Common myeloid progenitor, CD34-positive (primary cell): ENCODE measurements at regions not wholly inside any gene's neighbourhood (a gene's known extent, or its start where the extent isn't known, plus 50 kb on each side); places are given as distances from the start of the nearest gene placed in this dataset.

Experiments used
- CTCF ChIA-PET: fragments of 350-600 bp; sonication (Branson Sonifier 250); formaldehyde crosslinking; loops from one replicate; lab custom pipeline; 2021; ENCODE audit warnings: antibody characterized with exemption; lab: Charles Lee
- POLR2A ChIA-PET: fragments of 350-600 bp; sonication (Branson Sonifier 250); formaldehyde crosslinking; loops from one replicate; lab custom pipeline; 2021; ENCODE audit warnings: antibody characterized with exemption; lab: Charles Lee
- DNase-seq, 3 donors: peaks; one replicate each; pipeline versions ENCODE4 v3.0.0 to v3.0.0-alpha.2; 2013
- H3K27ac ChIP-seq, 2 experiments: 1 replicate in 1 of 2; 2 replicates in 1 of 2; pipeline ENCODE4 v1.7.0; 2013; ENCODE audit warnings: inconsistent platforms in 2 of 2, low read length in 2 of 2, mild to moderate bottlenecking in 2 of 2, low read depth in 1 of 2, moderate library complexity in 1 of 2; ENCODE audit not compliant: severe bottlenecking in 2 of 2, insufficient read depth in 1 of 2, poor library complexity in 1 of 2
- H3K27me3 ChIP-seq, 5 experiments: replicated peaks in 2 of 5; 1 replicate in 3 of 5; 2 replicates in 2 of 5; pipeline versions ENCODE4 v1.6.1 to v1.7.0; 2013; ENCODE audit warnings: low read length in 4 of 5, mild to moderate bottlenecking in 2 of 5, moderate library complexity in 2 of 5, inconsistent platforms in 1 of 5; ENCODE audit not compliant: insufficient read depth in 5 of 5, control insufficient read depth in 4 of 5
- H3K36me3 ChIP-seq, 4 experiments: 1 replicate in 2 of 4; 2 replicates in 2 of 4; pipeline versions ENCODE4 v1.6.1 to v1.7.0; 2013; ENCODE audit warnings: low read length in 3 of 4, control low read depth in 1 of 4, mild to moderate bottlenecking in 1 of 4; ENCODE audit not compliant: control insufficient read depth in 4 of 4, insufficient read depth in 4 of 4
- H3K4me1 ChIP-seq, 4 experiments: 1 replicate in 3 of 4; 2 replicates in 1 of 4; pipeline versions ENCODE4 v1.6.1 to v1.7.1; 2013; ENCODE audit warnings: low read length in 3 of 4, mild to moderate bottlenecking in 3 of 4, control low read depth in 1 of 4, inconsistent platforms in 1 of 4, moderate library complexity in 1 of 4; ENCODE audit not compliant: control insufficient read depth in 4 of 4, insufficient read depth in 4 of 4; ENCODE audit errors: control extremely low read depth in 1 of 4
- H3K4me3 ChIP-seq, 7 experiments: 1 replicate in 4 of 7; 2 replicates in 3 of 7; pipeline versions ENCODE4 v1.5.1 to v1.7.0; 2013; ENCODE audit warnings: mild to moderate bottlenecking in 7 of 7, low read length in 6 of 7, moderate library complexity in 6 of 7, inconsistent platforms in 2 of 7, low read depth in 2 of 7, control low read depth in 1 of 7; ENCODE audit not compliant: insufficient read depth in 4 of 7, control insufficient read depth in 1 of 7; ENCODE audit errors: extremely low read depth in 1 of 7
- H3K9me3 ChIP-seq, 5 experiments: 1 replicate in 4 of 5; 2 replicates in 1 of 5; pipeline versions ENCODE4 v1.6.1 to v1.7.1; 2013; ENCODE audit warnings: low read length in 4 of 5, mild to moderate bottlenecking in 2 of 5, inconsistent platforms in 1 of 5, low read depth in 1 of 5, moderate library complexity in 1 of 5; ENCODE audit not compliant: control insufficient read depth in 4 of 5, insufficient read depth in 2 of 5; ENCODE audit errors: control extremely low read depth in 1 of 5
- WGBS: methylation state at CpG from one replicate; pipeline ENCODE4 v1.1.5; 2013; ENCODE audit not compliant: insufficient coverage; 5-methylcytosine and 5-hydroxymethylcytosine counted together

DNA sequence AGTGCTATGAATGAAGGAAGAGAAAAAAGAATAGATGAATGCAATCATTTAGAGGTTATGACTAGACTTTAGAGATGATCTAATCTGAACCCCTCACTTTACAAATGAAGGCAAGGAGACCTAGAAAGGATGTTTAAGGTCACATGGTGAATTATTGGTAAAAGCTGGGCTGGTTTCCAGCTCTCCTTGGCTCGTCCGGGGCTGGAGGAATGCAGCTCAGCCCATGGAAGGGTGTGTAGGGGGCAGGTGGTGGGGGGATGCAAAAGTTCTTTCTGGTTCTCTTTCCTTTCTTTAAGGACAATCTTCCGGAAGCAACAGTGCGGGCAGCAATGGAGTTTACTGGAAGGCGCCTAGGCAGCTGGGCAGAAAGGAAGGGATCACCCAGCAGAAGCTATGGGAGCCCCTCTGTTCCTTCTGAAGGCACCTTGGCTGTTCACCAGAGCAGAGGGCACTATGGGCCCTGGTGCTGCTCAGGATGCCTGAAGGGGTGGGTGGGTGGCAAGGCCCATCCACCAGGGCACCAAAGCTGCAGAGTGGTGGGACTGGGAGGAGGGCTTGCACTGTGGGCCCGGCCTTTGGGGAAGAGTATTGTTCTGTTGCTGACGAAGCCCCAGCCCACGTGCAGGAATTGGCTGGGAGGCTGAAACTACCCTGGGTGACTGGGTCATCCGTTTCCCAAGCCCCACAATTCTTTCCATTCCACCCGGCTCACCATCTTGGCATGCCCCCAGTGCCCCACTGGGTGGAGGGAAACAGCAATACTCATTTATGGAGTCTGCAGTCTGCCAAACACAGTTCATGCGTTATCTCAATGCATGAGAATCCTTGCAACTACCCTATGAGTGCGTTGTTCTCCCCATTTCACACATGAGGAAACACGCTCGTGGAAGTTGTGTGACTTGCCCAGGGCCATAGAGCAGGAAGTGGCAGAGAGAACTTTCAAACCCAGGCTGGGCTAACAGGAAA lies 78.2 kb downstream of the IRF2BPL start:
- Histone ChIP-seq H3K4me3 (no peak overlapping the region), H3K9me3 (no peaks in the 10 kb centered on the region), H3K36me3 (no peaks in the 10 kb centered on the region), H3K4me1 (peaks cover 3 to 58% (median 31%) of the 10 kb centered on the region in 4 experiments), H3K27ac (no peak overlapping the region), H3K27me3 (no peaks in the 10 kb centered on the region)
- 95% methylated on average over 10 of the region's 14 CpGs for WGBS
- ChIA-PET CTCF (interaction anchor here (1.1 to 1.6 kb wide), 3 partner anchors 16 to 102 kb away, joined by 3 to 4 read pairs (median 3); no protein-coding TSS in a partner anchor), POLR2A (interaction anchor here (0.6 kb wide), 1 partner anchor 98 kb away, joined by 3 read pairs; no protein-coding TSS in a partner anchor)
- no peak for DNase-seq

DNA sequence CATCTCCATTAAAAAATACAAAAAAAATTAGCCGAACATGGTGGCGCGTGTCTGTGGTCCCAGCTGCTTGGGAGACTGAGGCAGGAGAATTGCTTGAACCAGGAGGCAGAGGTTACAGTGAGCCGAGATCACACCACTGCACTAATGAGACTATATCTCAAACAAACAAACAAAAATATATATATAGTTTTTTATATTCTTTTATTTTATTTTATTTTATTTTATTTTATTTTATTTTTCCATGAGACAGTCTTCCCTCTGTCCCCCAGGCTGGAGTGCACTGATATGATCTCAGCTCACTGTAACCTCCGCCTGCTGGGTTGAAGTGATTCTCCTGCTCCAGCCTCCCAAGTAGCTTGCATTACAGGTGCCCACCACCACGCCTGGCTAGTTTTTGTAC lies 79.5 kb downstream of the IRF2BPL start:
- Histone ChIP-seq H3K27me3 (no peaks in the 10 kb centered on the region), H3K36me3 (no peaks in the 10 kb centered on the region), H3K4me1 (peaks cover 3 to 47% (median 25%) of the 10 kb centered on the region in 4 experiments), H3K27ac (no peak overlapping the region), H3K9me3 (no peaks in the 10 kb centered on the region), H3K4me3 (no peak overlapping the region)
- no peak for DNase-seq
- ChIA-PET CTCF (interaction anchor here (0.6 to 2.5 kb wide), 6 partner anchors 12 to 104 kb away, joined by 3 to 14 read pairs (median 3); no protein-coding TSS in a partner anchor), POLR2A (no interaction called here)
- WGBS, result 100% methylated on average over 2 of the region's 6 CpGs

DNA sequence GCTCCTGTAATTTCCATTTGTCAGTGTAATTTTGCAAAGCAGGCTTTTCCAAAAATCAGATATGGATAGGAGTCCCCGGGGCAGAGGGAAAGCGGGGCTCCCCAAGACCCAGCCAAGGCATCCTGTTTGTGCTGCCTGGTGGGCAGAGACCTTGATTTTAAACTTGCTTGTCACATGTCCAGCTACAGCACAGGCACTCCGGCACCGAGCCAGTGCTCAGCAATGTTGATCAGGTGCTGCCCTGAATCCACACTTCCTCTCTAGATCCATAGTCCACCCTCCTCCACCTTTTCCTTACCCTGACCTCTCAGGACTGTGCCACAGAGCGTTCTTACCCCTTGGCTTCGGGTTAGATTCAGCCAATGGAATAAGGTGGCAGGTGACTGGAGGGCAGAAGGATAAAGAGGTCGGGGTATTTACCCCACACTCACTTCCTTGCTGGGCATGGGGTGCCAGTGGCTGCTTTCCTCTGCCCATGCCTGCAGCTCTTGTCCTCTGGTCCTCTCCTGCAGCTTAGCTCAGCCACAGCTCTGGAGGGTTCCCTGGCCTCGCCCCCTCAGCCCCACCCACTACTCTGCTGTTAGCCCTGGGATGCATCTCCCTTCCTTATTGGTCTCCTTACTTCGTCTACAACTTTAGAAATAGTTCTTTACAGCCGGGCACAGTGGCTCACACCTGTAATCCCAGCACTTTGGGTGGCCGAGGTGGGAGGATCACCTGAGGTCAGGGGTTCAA lies 80.1 kb downstream of the IRF2BPL start:
- Histone ChIP-seq H3K27ac (no peak overlapping the region), H3K27me3 (no peaks in the 10 kb centered on the region), H3K36me3 (no peaks in the 10 kb centered on the region), H3K4me3 (no peak overlapping the region), H3K9me3 (no peaks in the 10 kb centered on the region), H3K4me1 (peaks cover 3 to 42% (median 19%) of the 10 kb centered on the region in 4 experiments)
- CTCF ChIA-PET, result interaction anchor here (0.8 to 3.1 kb wide), 26 partner anchors 8 to 125 kb away, joined by 3 to 17 read pairs (median 4); no protein-coding TSS in a partner anchor
- WGBS, result 91% methylated on average over 8 of the region's 11 CpGs
- DNase-seq, result no peak
- POLR2A ChIA-PET, result no interaction called here

DNA sequence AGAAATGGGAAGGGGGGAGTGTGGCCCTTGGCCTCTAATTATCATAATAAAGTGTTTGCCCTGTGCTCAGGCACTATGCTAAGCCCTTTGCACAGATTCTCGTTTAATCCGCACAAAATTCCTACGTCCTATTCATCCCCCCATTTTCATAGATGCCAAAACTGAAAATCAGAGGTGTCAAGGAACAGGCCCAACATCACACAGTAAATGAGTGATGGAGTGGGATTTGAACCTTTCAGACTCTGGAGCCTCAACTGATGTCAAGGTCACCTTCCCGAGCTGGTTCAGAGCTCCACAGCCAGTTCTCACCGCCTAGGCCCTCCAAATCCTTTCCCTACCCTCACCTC lies 80.7 kb downstream of the IRF2BPL start:
- H3K27me3 ChIP-seq, result no peaks in the 10 kb centered on the region
- peaks cover 3 to 37% (median 16%) of the 10 kb centered on the region in 4 experiments for H3K4me1 ChIP-seq
- WGBS, result no CpG with 5 or more reads among the region's 5 CpGs
- no peak overlapping the region for H3K27ac ChIP-seq
- H3K9me3 ChIP-seq, result no peaks in the 10 kb centered on the region
- peak overlapping the region in 1 of 7 experiments; percentile 45 for H3K4me3 ChIP-seq
- no peaks in the 10 kb centered on the region for H3K36me3 ChIP-seq
- DNase-seq, result no peak
- ChIA-PET CTCF (interaction anchor here (0.7 to 3.1 kb wide), 30 partner anchors 8 to 125 kb away, joined by 3 to 17 read pairs (median 4); no protein-coding TSS in a partner anchor), POLR2A (interaction anchor here (1.1 kb wide), 1 partner anchor 14 kb away, joined by 3 read pairs; no protein-coding TSS in a partner anchor)

DNA sequence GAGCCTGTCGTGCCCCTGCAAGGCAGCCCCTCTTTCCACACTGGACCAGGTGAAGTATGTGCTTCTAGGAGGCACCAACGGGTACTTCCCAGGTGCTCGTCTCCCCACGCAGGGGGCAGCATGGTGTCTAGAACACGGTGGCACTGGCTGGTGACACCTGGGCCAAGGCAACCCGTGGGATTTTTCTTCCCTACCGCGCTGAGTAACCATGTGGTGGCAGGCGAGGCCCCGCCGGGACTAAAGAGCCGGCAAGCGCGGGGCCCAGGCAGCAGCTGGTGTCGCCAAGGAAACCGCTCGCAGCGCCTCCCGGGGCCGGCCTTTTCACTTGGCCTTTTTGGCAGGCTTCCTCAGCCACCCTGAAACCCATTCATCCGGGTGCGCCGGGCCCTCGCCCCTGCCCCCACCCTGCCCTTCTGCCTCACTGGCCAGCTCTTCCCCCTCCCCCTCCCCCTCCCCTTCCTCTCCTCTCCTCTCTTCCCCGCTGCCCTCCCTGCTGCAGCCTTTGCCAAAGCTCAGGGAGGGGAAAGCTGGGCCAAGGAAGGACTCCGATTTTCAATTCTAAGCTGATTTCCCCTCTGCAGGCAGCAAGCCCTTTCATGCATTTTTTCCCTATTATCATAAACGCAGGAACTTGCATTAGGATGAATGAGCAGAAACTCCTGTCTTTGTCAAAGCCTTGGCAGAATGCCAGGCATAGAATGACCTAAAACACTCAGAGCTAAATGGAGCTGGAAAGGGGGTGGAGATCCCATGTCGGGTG lies 81.2 kb downstream of the IRF2BPL start:
- H3K27me3 ChIP-seq, result no peaks in the 10 kb centered on the region
- ChIA-PET POLR2A (interaction anchor here (1.1 kb wide), 1 partner anchor 15 kb away, joined by 3 read pairs; no protein-coding TSS in a partner anchor), CTCF (interaction anchor here (0.7 to 3.1 kb wide), 30 partner anchors 9 to 126 kb away, joined by 3 to 17 read pairs (median 4); no protein-coding TSS in a partner anchor)
- WGBS, result 7% methylated on average over 15 of the region's 28 CpGs
- peak; percentile 83 to 90 (median 88) for DNase-seq
- H3K9me3 ChIP-seq, result no peaks in the 10 kb centered on the region
- H3K27ac ChIP-seq, result no peak overlapping the region
- no peaks in the 10 kb centered on the region for H3K36me3 ChIP-seq
- H3K4me1 ChIP-seq, result peaks cover 3 to 37% (median 16%) of the 10 kb centered on the region in 4 experiments
- peak overlapping the region in 2 of 7 experiments; percentile 12 to 45 for H3K4me3 ChIP-seq

DNA sequence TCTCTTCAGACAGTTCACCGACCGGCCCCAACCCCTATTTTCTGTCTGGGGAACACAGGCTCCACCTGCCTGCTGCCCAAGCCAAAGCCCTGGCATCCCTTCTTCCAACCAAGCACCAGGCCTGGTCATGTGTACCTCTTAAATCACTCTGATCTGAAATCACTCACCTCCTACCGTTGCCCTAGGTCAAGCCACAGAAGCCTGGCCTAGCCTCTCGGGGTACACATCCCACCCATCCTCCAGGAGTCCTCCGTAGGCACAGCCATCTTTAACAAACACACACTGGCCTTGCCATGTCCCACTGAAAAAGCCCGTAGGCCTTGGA lies 81.8 kb downstream of the IRF2BPL start:
- no peak for DNase-seq
- H3K27ac ChIP-seq, result no peak overlapping the region
- WGBS, result 47% methylated on average over 4 of the region's 6 CpGs
- CTCF ChIA-PET, result interaction anchor here (1.1 to 3.1 kb wide), 15 partner anchors 11 to 108 kb away, joined by 3 to 17 read pairs (median 6); no protein-coding TSS in a partner anchor
- POLR2A ChIA-PET, result interaction anchor here (1.1 kb wide), 1 partner anchor 15 kb away, joined by 3 read pairs; no protein-coding TSS in a partner anchor
- H3K9me3 ChIP-seq, result no peaks in the 10 kb centered on the region
- peaks cover 3 to 37% (median 16%) of the 10 kb centered on the region in 4 experiments for H3K4me1 ChIP-seq
- no peaks in the 10 kb centered on the region for H3K27me3 ChIP-seq
- H3K4me3 ChIP-seq, result no peak overlapping the region
- no peaks in the 10 kb centered on the region for H3K36me3 ChIP-seq
